ENCODE measurements at regions not wholly inside any gene's neighbourhood (a gene's known extent, or its start where the extent isn't known, plus 50 kb on each side); places are given as distances from the start of the nearest gene placed in this dataset.
"Not testable (repeated sequence)": the region's sequence is repeated elsewhere in the genome, so short reads cannot be mapped to it uniquely, and the experiment has no call there.

- Histone ChIP-seq H2AFZ (no peak overlapping the region), H3K4me3 (no peak overlapping the region), H3K27ac (no peak overlapping the region), H3K4me1 (ENCODE audit: insufficient read depth) (no peaks in the 10 kb centered on the region), H3K9me2 (replicated peaks; ENCODE audit: insufficient read depth) (no peaks in the 10 kb centered on the region), H3K9me3 (ENCODE audit: low read depth) (no peaks in the 10 kb centered on the region), H3K27me3 (no peaks in the 10 kb centered on the region), H3K36me3 (replicated peaks; ENCODE audit: insufficient read depth, low read depth) (no peaks in the 10 kb centered on the region), H4K20me1 (ENCODE audit: insufficient read depth, poor library complexity, severe bottlenecking) (no peaks in the 10 kb centered on the region), H3K79me2 (no peaks in the 10 kb centered on the region), H3K4me2 (no peak overlapping the region)
- TF ChIP-seq EZH2 (IDR thresholded peaks at IDR 0.05; ENCODE audit: borderline replicate concordance) (no peak), EZH2phosphoT487 (IDR thresholded peaks at IDR 0.05; ENCODE audit: low read depth, severe bottlenecking, unreplicated experiment) (no peak), CTCF (IDR thresholded peaks at IDR 0.05; ENCODE audit: poor library complexity) (no peak)
- DNase-seq (ENCODE audit: low spot score), result no peak
- 94% methylated on average over 2 of the region's 2 CpGs for WGBS (ENCODE audit: low lambda C conversion rate, missing lambda C conversion rate)
These were observed 82.9 kb downstream of the POU4F1 start for GRCh38 chr13:78520425-78520824.

- not testable (repeated sequence) for H3K9me3 ChIP-seq (ENCODE audit: low read depth); H3K36me3 ChIP-seq (replicated peaks; ENCODE audit: insufficient read depth, low read depth); H4K20me1 ChIP-seq (ENCODE audit: insufficient read depth, poor library complexity, severe bottlenecking); H3K9me2 ChIP-seq (replicated peaks; ENCODE audit: insufficient read depth); DNase-seq (ENCODE audit: low spot score); H3K4me1 ChIP-seq (ENCODE audit: insufficient read depth); H2AFZ ChIP-seq; H3K27me3 ChIP-seq; H3K4me2 ChIP-seq; H3K79me2 ChIP-seq; H3K27ac ChIP-seq; H3K4me3 ChIP-seq
- 92% methylated on average over 7 of the region's 7 CpGs for WGBS (ENCODE audit: low lambda C conversion rate, missing lambda C conversion rate)
These were observed 84.9 kb downstream of the POU4F1 start for GRCh38 chr13:78518482-78518881.

- H2AFZ ChIP-seq, result no peak overlapping the region
- no peaks in the 10 kb centered on the region for H3K4me1 ChIP-seq (ENCODE audit: insufficient read depth)
- no peaks in the 10 kb centered on the region for H3K36me3 ChIP-seq (replicated peaks; ENCODE audit: insufficient read depth, low read depth)
- H3K27ac ChIP-seq, result no peak overlapping the region
- no peak for TF ChIP-seq EZH2phosphoT487 (IDR thresholded peaks at IDR 0.05; ENCODE audit: low read depth, severe bottlenecking, unreplicated experiment)
- no peak overlapping the region for H3K4me2 ChIP-seq
- H4K20me1 ChIP-seq (ENCODE audit: insufficient read depth, poor library complexity, severe bottlenecking), result no peaks in the 10 kb centered on the region
- no peaks in the 10 kb centered on the region for H3K9me3 ChIP-seq (ENCODE audit: low read depth)
- H3K4me3 ChIP-seq, result no peak overlapping the region
- no peaks in the 10 kb centered on the region for H3K9me2 ChIP-seq (replicated peaks; ENCODE audit: insufficient read depth)
- H3K79me2 ChIP-seq, result no peaks in the 10 kb centered on the region
- H3K27me3 ChIP-seq, result no peaks in the 10 kb centered on the region
- no peak for DNase-seq (ENCODE audit: low spot score)
- WGBS (ENCODE audit: low lambda C conversion rate, missing lambda C conversion rate), result 60% methylated on average over 4 of the region's 4 CpGs
These were observed 103.5 kb downstream of the POU4F1 start for GRCh38 chr13:78499802-78500201.

GRCh38 chr13:78497702-78498355 lies 105.5 kb downstream of the POU4F1 start:
- Histone ChIP-seq H3K27me3 (no peaks in the 10 kb centered on the region), H3K27ac (no peak overlapping the region), H4K20me1 (ENCODE audit: insufficient read depth, poor library complexity, severe bottlenecking) (no peaks in the 10 kb centered on the region), H3K79me2 (no peaks in the 10 kb centered on the region), H3K4me1 (ENCODE audit: insufficient read depth) (no peaks in the 10 kb centered on the region), H3K4me3 (no peak overlapping the region), H3K9me3 (ENCODE audit: low read depth) (no peaks in the 10 kb centered on the region), H3K4me2 (no peak overlapping the region), H3K9me2 (replicated peaks; ENCODE audit: insufficient read depth) (no peaks in the 10 kb centered on the region), H3K36me3 (replicated peaks; ENCODE audit: insufficient read depth, low read depth) (no peaks in the 10 kb centered on the region), H2AFZ (no peak overlapping the region)
- DNase-seq (ENCODE audit: low spot score), result no peak
- TF ChIP-seq EZH2 (IDR thresholded peaks at IDR 0.05; ENCODE audit: borderline replicate concordance), result no peak
- no peak for TF ChIP-seq CTCF (IDR thresholded peaks at IDR 0.05; ENCODE audit: poor library complexity)
- no peak for TF ChIP-seq EZH2phosphoT487 (IDR thresholded peaks at IDR 0.05; ENCODE audit: low read depth, severe bottlenecking, unreplicated experiment)
- 56% methylated on average over 8 of the region's 8 CpGs for WGBS (ENCODE audit: low lambda C conversion rate, missing lambda C conversion rate)

Data from hepatocyte (in vitro differentiated cells).